ENCODE measurements at regions not wholly inside any gene's neighbourhood (a gene's known extent, or its start where the extent isn't known, plus 50 kb on each side); places are given as distances from the start of the nearest gene placed in this dataset.

DNA sequence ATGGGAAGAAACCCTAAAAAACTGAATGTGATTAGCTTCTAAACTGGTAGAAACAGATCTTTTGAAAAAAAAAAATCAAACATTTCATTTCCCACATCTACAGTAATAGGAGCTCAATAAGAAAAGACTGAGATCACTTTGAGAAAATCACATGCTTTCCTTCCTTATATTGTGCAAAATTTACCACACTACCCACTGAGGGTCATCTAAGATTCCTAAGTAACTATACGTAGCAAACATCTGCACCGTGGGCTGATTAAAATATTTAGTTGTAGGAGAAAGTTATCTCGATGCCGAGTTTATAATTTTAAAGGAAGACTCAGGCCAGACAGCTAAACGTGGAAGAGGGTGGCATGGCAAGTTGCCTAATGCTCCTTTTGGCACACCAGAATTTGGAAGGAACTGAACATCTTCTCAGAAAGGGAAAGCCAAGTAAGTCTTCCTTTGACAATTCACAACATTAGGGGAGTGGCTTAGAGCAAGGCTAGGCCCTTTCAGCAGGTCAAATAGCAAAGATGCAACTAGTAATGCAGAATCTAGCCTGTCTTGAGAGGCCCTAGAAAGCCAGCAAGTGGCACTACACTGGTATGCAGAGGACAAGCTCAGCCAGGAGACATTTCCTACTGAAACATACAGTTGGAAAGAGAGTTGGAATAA lies 128.0 kb downstream of the TMA16 start:
- DNase-seq: no peak

DNA sequence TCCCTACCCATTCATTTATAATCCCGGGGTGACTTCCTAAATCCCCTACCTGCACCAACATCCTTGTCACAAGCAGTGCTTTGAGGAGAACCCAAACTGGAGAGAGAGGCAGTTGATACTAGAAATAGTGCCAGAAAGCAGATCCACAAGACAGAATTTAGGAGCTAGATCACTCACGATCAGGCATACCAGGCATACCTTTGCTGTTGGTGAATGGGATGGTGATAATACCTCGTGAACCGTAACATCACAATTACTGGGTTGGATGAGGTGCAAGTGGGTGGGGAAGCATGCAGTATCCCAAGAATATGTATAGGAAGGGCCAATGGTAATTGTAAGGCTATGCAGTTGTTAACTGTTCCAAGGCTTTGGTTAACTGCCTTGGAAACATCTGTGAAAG lies 129.3 kb downstream of the TMA16 start:
- no peak for DNase-seq

GRCh38 chr4:163624727-163625126 lies 130.2 kb downstream of the TMA16 start:
- no peak for DNase-seq

- DNase-seq: no peak
Measured at GRCh38 chr4:163631288-163631687, 136.8 kb downstream of the TMA16 start.

DNA sequence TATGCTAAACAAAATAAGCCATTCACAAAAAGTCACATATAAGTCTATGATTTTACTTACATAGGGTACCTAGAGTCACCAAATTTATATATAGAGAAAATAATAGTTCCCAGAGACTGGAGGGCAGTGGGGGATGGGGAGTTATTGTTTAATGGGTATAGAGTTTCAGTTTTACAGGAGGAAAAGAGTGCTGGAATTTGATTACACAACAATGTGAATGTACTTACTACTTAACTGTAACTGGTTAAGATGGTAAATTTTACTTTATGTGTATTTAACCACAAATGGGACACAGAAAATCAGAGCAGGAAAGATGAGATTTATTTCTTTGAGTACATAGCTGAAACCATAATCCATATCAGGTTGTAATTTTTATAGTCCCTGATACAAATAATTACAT lies 144.4 kb downstream of the TMA16 start:
- no peak for DNase-seq

DNA sequence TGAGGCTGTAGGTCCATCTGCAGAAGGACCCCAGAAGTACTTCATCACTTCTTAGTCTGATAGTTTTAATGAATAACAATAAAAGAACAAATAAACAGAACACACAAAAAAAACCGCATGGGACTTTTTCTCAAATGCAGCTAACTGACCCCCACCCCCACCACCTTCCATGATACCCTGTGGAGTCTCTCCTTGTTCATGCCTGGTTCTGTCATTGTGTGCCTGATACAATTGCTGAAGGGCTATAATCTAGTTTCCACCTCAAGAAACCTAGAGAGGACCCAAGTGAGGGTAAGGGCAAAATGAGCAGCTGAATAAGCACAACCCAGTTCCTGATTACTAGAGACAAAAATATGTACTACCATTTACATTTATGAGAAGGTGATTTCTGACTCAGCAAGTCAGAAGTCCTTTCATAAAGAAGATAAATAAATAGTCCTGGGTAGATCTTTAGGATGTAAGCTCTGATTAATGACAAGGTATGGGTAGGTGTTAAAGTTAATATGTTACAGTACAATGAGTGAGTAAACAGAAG lies 155.1 kb downstream of the TMA16 start:
- peak; percentile 30 for DNase-seq

DNA sequence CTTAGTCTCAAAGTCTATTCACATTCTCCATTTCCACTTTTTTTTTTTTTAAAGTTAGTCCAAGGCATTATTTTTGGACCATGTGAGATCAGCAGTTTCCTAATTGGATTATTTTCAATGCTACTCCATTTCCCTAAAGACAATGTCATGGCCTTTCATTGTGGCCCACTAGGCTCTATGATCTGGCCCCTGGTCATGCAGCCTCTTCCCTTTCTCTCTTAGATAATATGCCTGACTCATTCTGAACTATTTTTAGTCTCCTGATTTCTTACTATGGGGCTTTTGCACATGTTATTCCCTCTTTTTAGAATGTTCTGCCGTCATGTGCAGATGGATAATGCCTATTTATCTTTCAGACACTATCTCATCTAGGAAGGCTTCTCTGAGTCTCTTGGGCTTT lies 157.3 kb downstream of the TMA16 start:
- no peak for DNase-seq

GRCh38 chr4:163654621-163655020 lies 160.1 kb downstream of the TMA16 start:
- no peak for DNase-seq

GRCh38 chr4:163660636-163661035 lies 166.1 kb downstream of the TMA16 start:
- no peak for DNase-seq

DNA sequence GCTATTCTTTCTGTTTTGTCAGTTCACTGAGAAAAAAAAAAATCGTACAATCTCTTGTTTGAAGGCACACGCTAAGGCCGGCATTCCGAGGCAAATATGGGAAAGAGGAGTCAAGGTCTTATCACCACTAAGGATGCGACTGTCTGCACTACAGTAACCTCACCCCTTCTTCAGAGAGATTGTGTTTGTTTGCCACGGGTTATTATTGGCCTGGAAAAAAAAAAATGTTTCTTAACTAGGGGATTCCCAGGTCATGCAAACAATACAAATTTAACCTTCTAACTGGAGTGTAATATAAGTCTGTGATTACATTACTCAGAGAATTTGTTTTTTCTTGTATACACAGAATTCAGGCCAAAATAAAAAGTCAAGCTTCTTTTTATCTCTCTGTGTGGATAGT lies 168.3 kb downstream of the TMA16 start:
- no peak for DNase-seq

DNA sequence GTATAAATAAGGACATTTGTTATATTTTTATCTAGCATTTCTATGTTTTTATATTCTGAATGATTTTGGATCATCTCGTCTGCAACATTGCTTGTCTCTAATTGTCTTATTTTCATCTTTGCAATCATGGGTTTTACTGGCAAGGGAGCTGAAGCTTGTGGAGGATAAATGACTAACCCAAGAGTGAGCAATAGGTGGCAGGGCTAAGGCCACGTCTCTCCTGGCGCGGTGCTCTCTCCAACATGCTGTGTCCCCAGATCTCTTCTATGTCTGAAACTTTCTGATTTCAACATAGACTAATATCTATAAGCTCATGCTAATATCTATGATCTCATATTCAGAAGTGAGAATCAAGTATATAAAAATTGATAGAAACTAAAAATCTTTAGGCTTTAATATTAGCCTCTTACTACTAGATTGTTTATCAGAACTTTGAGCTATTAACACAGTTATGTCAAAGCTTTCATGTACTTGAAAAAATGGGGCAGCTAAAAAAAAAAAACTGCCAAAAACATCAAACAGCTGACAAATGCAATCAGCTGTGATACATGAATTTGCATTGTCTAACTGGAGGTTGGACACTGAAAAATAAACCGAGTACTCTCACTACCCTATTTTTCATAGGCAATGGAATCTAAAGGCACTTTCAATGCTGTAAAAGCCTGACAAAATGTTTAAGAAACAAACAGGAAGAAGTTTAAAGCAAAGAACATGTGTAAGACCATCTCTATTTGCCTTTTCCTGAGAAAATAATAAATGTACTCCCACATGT lies 169.2 kb downstream of the TMA16 start:
- no peak for DNase-seq

GRCh38 chr4:163665101-163665500 lies 170.6 kb downstream of the TMA16 start:
- no peak for DNase-seq

DNA sequence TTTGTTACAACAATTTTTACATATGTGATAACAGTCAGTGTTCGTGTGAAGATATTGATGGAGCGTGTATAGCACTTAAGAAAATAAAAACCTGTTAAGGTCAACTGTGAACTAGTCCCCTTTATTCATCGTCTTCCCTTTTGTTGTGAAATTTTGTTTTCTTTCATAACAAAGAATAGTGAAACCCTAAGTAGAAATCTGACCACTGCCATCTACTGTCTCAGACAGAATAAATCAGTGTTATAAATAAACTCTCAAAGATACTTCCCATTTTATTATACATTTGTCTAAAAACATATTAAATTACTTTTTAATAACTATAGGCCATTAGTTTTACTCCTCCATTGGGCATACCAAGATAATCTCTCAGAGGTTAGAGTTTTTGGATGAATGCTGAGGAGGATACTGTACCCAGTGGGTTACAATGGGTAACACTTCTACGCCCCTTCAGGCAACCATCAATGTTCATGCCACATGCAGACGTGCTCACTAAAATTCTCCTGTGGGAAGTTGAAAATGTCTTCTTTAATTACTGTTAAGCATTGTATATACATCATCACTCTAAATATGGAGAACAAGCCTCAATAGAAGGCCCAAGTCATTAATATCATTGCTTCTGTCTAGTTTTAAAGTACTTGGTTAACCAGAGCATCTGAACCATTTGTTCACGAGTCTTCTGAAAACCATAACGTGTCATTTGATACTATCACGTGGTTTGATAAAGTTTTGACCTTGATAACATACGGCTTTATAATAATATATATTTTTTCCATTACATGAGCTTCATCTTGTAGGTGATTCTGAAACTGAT lies 171.2 kb downstream of the TMA16 start:
- DNase-seq: no peak

DNA sequence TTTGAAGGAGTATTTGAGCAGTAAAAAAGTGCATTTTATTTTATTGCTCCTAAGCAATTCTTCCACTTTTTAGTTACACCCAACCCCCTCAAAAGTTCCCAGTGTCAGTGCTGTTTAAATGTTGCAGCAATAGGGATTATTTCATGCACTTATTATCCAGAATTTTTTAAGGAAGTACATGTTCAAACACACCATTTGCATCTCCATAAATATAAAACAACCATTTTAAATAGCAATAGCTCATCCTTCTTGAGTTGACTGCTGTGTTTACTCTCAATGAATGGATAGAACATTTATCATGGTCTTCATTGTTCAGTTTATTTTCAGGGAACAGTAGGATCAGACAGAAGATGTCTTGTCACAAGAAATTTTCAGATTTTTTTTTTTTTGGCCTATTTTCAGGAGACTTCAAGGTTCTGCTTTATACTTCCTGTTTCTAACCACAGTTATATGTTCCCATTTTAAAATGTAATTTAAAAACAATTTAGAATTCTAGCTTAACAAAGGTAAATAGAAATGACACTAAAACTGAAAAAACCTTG lies 171.9 kb downstream of the TMA16 start:
- DNase-seq: no peak

GRCh38 chr4:163672751-163673150 lies 178.3 kb downstream of the TMA16 start:
- DNase-seq: no peak

- no peak for DNase-seq
Measured at GRCh38 chr4:163673848-163674697, 179.6 kb downstream of the TMA16 start.

DNA sequence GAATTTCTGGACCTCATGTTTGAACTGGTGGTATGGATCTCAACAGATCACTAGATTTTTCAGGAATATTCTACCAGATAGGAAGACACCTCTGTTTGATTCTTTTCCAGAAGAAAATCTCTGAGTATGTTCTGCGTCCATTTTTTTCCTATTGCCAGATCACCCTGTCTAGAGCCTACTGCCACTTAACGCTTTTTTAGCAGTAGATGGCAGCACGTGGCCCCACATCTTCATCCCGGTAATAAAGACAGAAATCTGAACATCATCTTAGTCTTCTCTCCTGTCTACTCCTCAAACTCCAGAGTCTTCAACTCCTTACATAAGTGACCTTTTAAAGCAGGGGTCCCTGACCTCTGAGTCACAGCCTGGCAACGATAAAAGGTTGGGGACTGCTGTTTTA lies 184.7 kb downstream of the TMA16 start:
- no peak for DNase-seq

DNA sequence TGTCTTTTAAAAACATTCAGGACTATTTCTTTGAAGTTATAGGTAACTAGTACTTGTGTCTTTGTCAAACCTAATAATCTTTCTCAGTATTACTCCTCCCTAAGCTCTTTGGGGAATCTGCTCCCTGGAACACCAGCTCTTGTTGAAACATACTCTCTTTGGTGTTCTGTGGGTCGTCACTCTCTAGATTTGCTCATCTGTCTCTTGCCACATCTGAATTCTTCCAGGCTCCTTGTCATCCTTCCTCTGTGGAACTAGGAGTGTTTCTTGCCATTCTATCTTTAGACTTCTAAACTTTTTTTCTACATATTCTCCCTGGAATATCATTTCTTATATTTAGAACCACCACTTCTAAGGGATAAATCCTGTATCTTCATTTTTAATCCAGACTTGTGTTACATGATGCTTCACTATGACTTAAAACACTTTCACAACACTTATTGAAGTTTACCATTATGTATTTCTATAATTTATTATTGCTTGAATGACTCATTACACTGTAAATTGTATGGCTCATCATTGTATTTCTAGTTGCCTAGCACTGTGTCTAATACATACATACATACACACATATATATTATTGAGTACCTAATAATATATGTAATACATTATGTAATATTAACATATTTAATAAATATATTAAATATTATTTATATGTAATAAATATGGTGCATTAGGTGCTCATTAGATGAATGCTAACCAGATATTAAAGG lies 186.1 kb downstream of the TMA16 start:
- DNase-seq: no peak

DNA sequence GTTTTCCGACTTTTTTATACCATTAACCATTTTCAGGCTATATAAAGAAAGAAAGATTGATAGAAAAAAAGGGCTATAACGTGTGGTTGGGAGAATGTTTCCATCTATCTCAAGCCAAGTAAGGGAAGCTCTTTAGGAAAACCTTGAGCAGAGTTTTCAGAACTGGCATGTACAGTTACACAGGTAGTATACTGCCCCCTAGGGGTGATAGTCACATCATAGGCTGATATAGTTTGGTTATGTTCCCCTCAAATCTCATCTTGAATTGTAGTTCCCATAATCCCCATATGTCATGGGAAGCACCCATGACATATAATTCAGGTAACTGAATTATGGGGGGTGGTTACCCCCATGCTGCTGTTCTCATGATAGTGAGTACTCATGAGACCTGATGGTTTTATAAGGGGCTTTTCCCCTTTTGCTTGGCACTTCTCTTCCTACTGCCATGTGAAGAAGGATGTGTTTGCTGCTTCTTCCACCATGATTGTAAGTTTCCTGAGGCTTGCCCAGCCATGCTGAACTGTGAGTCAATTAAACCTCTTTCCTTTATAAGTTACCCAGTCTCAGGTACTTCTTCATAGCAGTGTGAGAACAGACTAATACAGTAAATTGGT lies 186.8 kb downstream of the TMA16 start:
- peak; percentile 74 for DNase-seq

- DNase-seq: peak; percentile 8
Measured at GRCh38 chr4:163688856-163689255, 194.4 kb downstream of the TMA16 start.

DNA sequence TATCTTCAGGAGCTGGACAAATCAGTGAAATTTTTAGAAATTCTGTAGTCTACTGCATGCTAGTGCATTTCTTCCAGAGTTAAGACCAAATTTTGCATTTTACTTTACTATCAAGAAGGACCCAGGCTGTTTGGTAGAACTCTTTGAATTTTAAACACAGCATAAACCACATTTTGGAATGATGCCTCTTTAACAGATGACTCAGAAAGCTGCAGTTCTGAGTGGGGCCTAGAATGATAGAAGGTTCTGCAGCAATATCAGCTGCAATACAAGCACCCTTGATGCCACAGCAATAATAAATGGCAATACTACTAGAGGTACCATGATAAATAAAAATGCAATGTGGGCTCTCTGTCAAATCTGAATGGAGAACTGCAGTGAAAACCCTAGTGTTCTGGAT lies 198.7 kb downstream of the TMA16 start:
- DNase-seq: no peak

Data from NCI-H69 (cell line).